H9 (cell line): ENCODE measurements at regions not wholly inside any gene's neighbourhood (a gene's known extent, or its start where the extent isn't known, plus 50 kb on each side); places are given as distances from the start of the nearest gene placed in this dataset.

ENCODE experiments used
- DNase-seq: peaks from one replicate; pipeline ENCODE4 v3.0.0-alpha.2; 2017
- H2AFZ ChIP-seq: one replicate; pipeline ENCODE4 v1.6.1; 2013; ENCODE audit warnings: mild to moderate bottlenecking, low read length, control low read depth, moderate library complexity
- H2AK5ac ChIP-seq: 2 replicates; pipeline ENCODE4 v1.6.1; 2013; ENCODE audit warnings: low read length, control low read depth, mixed read lengths; ENCODE audit not compliant: insufficient read length
- H2BK120ac ChIP-seq: one replicate; pipeline ENCODE4 v1.6.1; 2013; ENCODE audit warnings: low read depth, mild to moderate bottlenecking, low read length, control low read depth, inconsistent platforms; ENCODE audit not compliant: poor library complexity, severe bottlenecking
- H2BK12ac ChIP-seq: 2 replicates; pipeline ENCODE4 v1.6.1; 2013; ENCODE audit warnings: low read length, control low read depth, mixed read lengths, low read depth; ENCODE audit not compliant: insufficient read length
- H2BK15ac ChIP-seq: 2 replicates; pipeline ENCODE4 v1.6.1; 2013; ENCODE audit warnings: low read depth, low read length, control low read depth
- H2BK20ac ChIP-seq: one replicate; pipeline ENCODE4 v1.6.1; 2013; ENCODE audit warnings: low read depth, mild to moderate bottlenecking, low read length, control low read depth, inconsistent platforms; ENCODE audit not compliant: poor library complexity, severe bottlenecking
- H2BK5ac ChIP-seq: 2 replicates; pipeline ENCODE4 v1.6.1; 2013; ENCODE audit warnings: low read length, control low read depth, mixed read lengths; ENCODE audit not compliant: insufficient read length
- H3K14ac ChIP-seq: 2 replicates; pipeline ENCODE4 v1.6.1; 2013; ENCODE audit warnings: low read length, control low read depth; ENCODE audit not compliant: insufficient read depth
- H3K18ac ChIP-seq: 2 replicates; pipeline ENCODE4 v1.6.1; 2013; ENCODE audit warnings: low read depth, mild to moderate bottlenecking, mixed read lengths, low read length, control low read depth; ENCODE audit not compliant: insufficient read length
- H3K23ac ChIP-seq: 2 replicates; pipeline ENCODE4 v1.6.1; 2013; ENCODE audit warnings: low read length, control low read depth, mixed read lengths, low read depth; ENCODE audit not compliant: insufficient read length
- H3K23me2 ChIP-seq: 2 replicates; pipeline ENCODE4 v1.6.1; 2013; ENCODE audit warnings: low read depth, mild to moderate bottlenecking, mixed read lengths, low read length, control low read depth; ENCODE audit not compliant: insufficient read length, poor library complexity, severe bottlenecking
- H3K27ac ChIP-seq: 2 replicates; pipeline ENCODE4 v1.5.1; 2013; ENCODE audit warnings: low read length, control low read depth, mixed read lengths, low read depth; ENCODE audit not compliant: insufficient read length
- H3K27me3 ChIP-seq: 2 replicates; pipeline ENCODE4 v1.6.1; 2013; ENCODE audit warnings: low read length, control low read depth, inconsistent platforms; ENCODE audit not compliant: insufficient read depth
- H3K4ac ChIP-seq: 2 replicates; pipeline ENCODE4 v1.6.1; 2013; ENCODE audit warnings: low read depth, mild to moderate bottlenecking, control low read depth, inconsistent platforms, low read length, moderate library complexity
- H3K4me1 ChIP-seq: 2 replicates; pipeline ENCODE4 v1.6.1; 2013; ENCODE audit warnings: low read length, control low read depth, inconsistent platforms; ENCODE audit not compliant: insufficient read depth
- H3K4me2 ChIP-seq: 2 replicates; pipeline ENCODE4 v1.6.1; 2013; ENCODE audit warnings: low read length, control low read depth, mixed read lengths; ENCODE audit not compliant: insufficient read length, insufficient read depth
- H3K56ac ChIP-seq: 2 replicates; pipeline ENCODE4 v1.6.1; 2013; ENCODE audit warnings: low read depth, mild to moderate bottlenecking, mixed read lengths, low read length, control low read depth; ENCODE audit not compliant: insufficient read length
- H3K79me1 ChIP-seq: 2 replicates; pipeline ENCODE4 v1.6.1; 2013; ENCODE audit warnings: low read depth, mild to moderate bottlenecking, moderate library complexity, low read length, control low read depth, inconsistent platforms; ENCODE audit not compliant: insufficient read depth, poor library complexity, severe bottlenecking
- H3K79me2 ChIP-seq: 2 replicates; pipeline ENCODE4 v1.6.1; 2013; ENCODE audit warnings: low read length, control low read depth, inconsistent platforms; ENCODE audit not compliant: insufficient read depth
- H3K9ac ChIP-seq: 2 replicates; pipeline ENCODE4 v1.6.1; 2013; ENCODE audit warnings: low read length, control low read depth, mixed read lengths; ENCODE audit not compliant: insufficient read length; ENCODE audit errors: extremely low read depth
- H3K9me3 ChIP-seq: one replicate; pipeline ENCODE4 v1.6.1; 2013; ENCODE audit warnings: low read depth, low read length, inconsistent platforms; ENCODE audit not compliant: control insufficient read depth
- H3T11ph ChIP-seq: one replicate; pipeline ENCODE4 v1.6.1; 2013; ENCODE audit warnings: mild to moderate bottlenecking, low read length, control low read depth, inconsistent platforms
- H4K20me1 ChIP-seq: one replicate; pipeline ENCODE4 v1.6.1; 2013; ENCODE audit not compliant: control insufficient read depth, insufficient read length, insufficient read depth
- H4K5ac ChIP-seq: 2 replicates; pipeline ENCODE4 v1.6.1; 2013; ENCODE audit warnings: low read depth, mild to moderate bottlenecking, mixed read lengths, low read length, control low read depth; ENCODE audit not compliant: insufficient read length
- H4K8ac ChIP-seq: replicated peaks from 2 replicates; pipeline ENCODE4 v1.6.1; 2013; ENCODE audit warnings: low read length, control low read depth, mixed read lengths, low read depth; ENCODE audit not compliant: insufficient read length
- H4K91ac ChIP-seq: 2 replicates; pipeline ENCODE4 v1.6.1; 2013; ENCODE audit warnings: low read depth, mild to moderate bottlenecking, moderate library complexity, mixed read lengths, low read length, control low read depth; ENCODE audit not compliant: insufficient read length
- H3K27ac Mint-ChIP-seq, 3 experiments: 2 replicates in 2 of 3; 3 replicates in 1 of 3; pipeline ENCODE4 v1.8.0; 2020 to 2021; ENCODE audit warnings: mixed read lengths in 3 of 3, mild to moderate bottlenecking in 1 of 3, moderate library complexity in 1 of 3
- H3K27me3 Mint-ChIP-seq: 2 replicates; pipeline ENCODE4 v1.8.0; 2021; ENCODE audit warnings: low read depth, mild to moderate bottlenecking, moderate library complexity, mixed read lengths
- H3K36me3 Mint-ChIP-seq, 3 experiments: 2 replicates in 2 of 3; 3 replicates in 1 of 3; pipeline ENCODE4 v1.8.0; 2020 to 2021; ENCODE audit warnings: low read depth in 3 of 3, mixed read lengths in 3 of 3; ENCODE audit not compliant: insufficient read depth in 1 of 3
- H3K4me1 Mint-ChIP-seq, 2 experiments: 2 replicates each; pipeline ENCODE4 v1.8.0; 2020; ENCODE audit warnings: mixed read lengths in 2 of 2
- H3K4me3 Mint-ChIP-seq, 2 experiments: 2 replicates in 1 of 2; 3 replicates in 1 of 2; pipeline ENCODE4 v1.8.0; 2020 to 2021; ENCODE audit warnings: mild to moderate bottlenecking in 2 of 2, mixed read lengths in 2 of 2, moderate library complexity in 1 of 2
- H3K9me3 Mint-ChIP-seq, 2 experiments: 2 replicates in 1 of 2; 3 replicates in 1 of 2; pipeline ENCODE4 v1.8.0; 2020; ENCODE audit warnings: mild to moderate bottlenecking in 2 of 2, mixed read lengths in 2 of 2, moderate library complexity in 1 of 2
- CTCF ChIP-seq: fragments of 200-600 bp; sonication (generic); conservative IDR thresholded peaks from 3 replicates; pipeline ENCODE4 v1.8.0; 2021; ENCODE audit warnings: antibody characterized with exemption, mild to moderate bottlenecking
- WGBS: extraction: QIAGEN DNeasy Blood & Tissue Kit; methylation state at CpG from one replicate; pipeline ENCODE4 v1.1.7; 2013; ENCODE audit warnings: missing lambda C conversion rate, low lambda C conversion rate, mixed read lengths; ENCODE audit not compliant: insufficient read length; ENCODE audit errors: extremely low coverage; 5-methylcytosine and 5-hydroxymethylcytosine counted together

- no peaks in the 10 kb centered on the region for H3K9me3 ChIP-seq
- WGBS, result no CpG with 5 or more reads among the region's 1 CpG
- H3K9me3 Mint-ChIP-seq, result no peaks in the 10 kb centered on the region
These were observed 1022.9 kb downstream of the LRFN5 start for GRCh38 chr14:42629553-42629952.

More at GRCh38 chr14:42629553-42629952, 1022.9 kb downstream of the LRFN5 start:
- Histone ChIP-seq H3K23me2 (no peaks in the 10 kb centered on the region), H2BK15ac (no peak overlapping the region), H4K5ac (no peak overlapping the region), H3K56ac (no peak overlapping the region), H2BK5ac (no peak overlapping the region), H3K14ac (no peak overlapping the region), H2AK5ac (no peak overlapping the region), H3K4me2 (no peak overlapping the region), H3K79me1 (no peaks in the 10 kb centered on the region), H3K18ac (no peak overlapping the region), H2BK120ac (no peak overlapping the region), H3K9ac (no peak overlapping the region), H3K23ac (no peak overlapping the region), H2BK12ac (no peak overlapping the region), H3K27ac (no peak overlapping the region), H4K8ac (no peak overlapping the region), H3K27me3 (no peaks in the 10 kb centered on the region; the same call in 1 of the 2 replicates), H4K20me1 (no peaks in the 10 kb centered on the region), H3K79me2 (no peaks in the 10 kb centered on the region), H3K4me1 (no peaks in the 10 kb centered on the region; the same call in 1 of the 2 replicates), H4K91ac (no peak overlapping the region), H2BK20ac (no peak overlapping the region), H3K4ac (no peak overlapping the region), H2AFZ (no peak overlapping the region), H3T11ph (no peak overlapping the region)
- no peak overlapping the region for H3K4me3 Mint-ChIP-seq
- H3K27me3 Mint-ChIP-seq, result peaks cover 13% of the 10 kb centered on the region
- no peak for TF ChIP-seq CTCF
- no peaks in the 10 kb centered on the region for H3K36me3 Mint-ChIP-seq
- H3K4me1 Mint-ChIP-seq, result peaks cover 7 to 12% of the 10 kb centered on the region in 2 experiments
- peak overlapping the region in 1 of 3 experiments; percentile 55; a peak in 1 of 7 replicates for H3K27ac Mint-ChIP-seq
- DNase-seq, result no peak
